Stimulated activated CD8-positive, alpha-beta memory T cell treated with anti-CD3 and anti-CD28 coated beads, Interleukin-7, amount 100 ng/mL, for 1 hour (primary cell): ENCODE measurements at regions not wholly inside any gene's neighbourhood (a gene's known extent, or its start where the extent isn't known, plus 50 kb on each side); places are given as distances from the start of the nearest gene placed in this dataset.
"Not testable (repeated sequence)": the region's sequence is repeated elsewhere in the genome, so short reads cannot be mapped to it uniquely, and the experiment has no call there.

Experiments used
- DNase-seq, 2 donors: peaks; one replicate each; pipeline ENCODE4 v3.0.0-alpha.2; 2020; ENCODE audit warnings: low read depth in 2 of 2

- no peak for DNase-seq
Measured at GRCh38 chr3:94596887-94597566, 534.2 kb downstream of the NSUN3 start.

GRCh38 chr3:94607778-94608177 is 544.9 kb downstream of the NSUN3 start:
- DNase-seq: no peak

GRCh38 chr3:94609908-94610307 is 547.0 kb downstream of the NSUN3 start:
- no peak for DNase-seq

GRCh38 chr3:94611596-94611995 is 548.7 kb downstream of the NSUN3 start:
- no peak for DNase-seq

- DNase-seq: no peak
Measured at GRCh38 chr3:94612631-94613030, 549.8 kb downstream of the NSUN3 start.

GRCh38 chr3:94614192-94614591 is 551.3 kb downstream of the NSUN3 start:
- no peak for DNase-seq

- DNase-seq: no peak
Measured at GRCh38 chr3:94615275-94616065, 552.6 kb downstream of the NSUN3 start.

GRCh38 chr3:94616833-94617232 is 554.0 kb downstream of the NSUN3 start:
- no peak for DNase-seq

- DNase-seq: no peak
Measured at GRCh38 chr3:94617312-94617711, 554.5 kb downstream of the NSUN3 start.

- DNase-seq: no peak
Measured at GRCh38 chr3:94619643-94620042, 556.8 kb downstream of the NSUN3 start.

GRCh38 chr3:94626573-94626972 is 563.7 kb downstream of the NSUN3 start:
- no peak for DNase-seq

- DNase-seq: no peak
Measured at GRCh38 chr3:94627689-94628088, 564.8 kb downstream of the NSUN3 start.

GRCh38 chr3:94643400-94643799 is 580.5 kb downstream of the NSUN3 start:
- no peak for DNase-seq

- no peak for DNase-seq
Measured at GRCh38 chr3:94645790-94646189, 582.9 kb downstream of the NSUN3 start.

GRCh38 chr3:94647131-94647530 is 584.3 kb downstream of the NSUN3 start:
- DNase-seq: no peak

GRCh38 chr3:94648270-94649180 is 585.7 kb downstream of the NSUN3 start:
- DNase-seq: not testable (repeated sequence)

GRCh38 chr3:94654096-94654495 is 591.2 kb downstream of the NSUN3 start:
- DNase-seq: no peak

GRCh38 chr3:94665922-94666321 is 603.1 kb downstream of the NSUN3 start:
- DNase-seq: no peak

GRCh38 chr3:94671078-94671477 is 608.2 kb downstream of the NSUN3 start:
- DNase-seq: no peak

- no peak for DNase-seq
Measured at GRCh38 chr3:94673876-94674275, 611.0 kb downstream of the NSUN3 start.

GRCh38 chr3:94686208-94686607 is 623.3 kb downstream of the NSUN3 start:
- DNase-seq: no peak

GRCh38 chr3:94693997-94694640 is 631.3 kb downstream of the NSUN3 start:
- DNase-seq: no peak
